Choroid plexus epithelial cell (primary cell): ENCODE measurements at regions not wholly inside any gene's neighbourhood (a gene's known extent, or its start where the extent isn't known, plus 50 kb on each side); places are given as distances from the start of the nearest gene placed in this dataset.

Experiments
- DNase-seq: peaks from one replicate; pipeline ENCODE4 v3.0.0-alpha.2; 2010; ENCODE audit warnings: low read depth
- H3K4me3 ChIP-seq: 2 replicates; pipeline ENCODE4 v1.5.1; 2011; ENCODE audit warnings: low read depth, mild to moderate bottlenecking, control low read depth, low read length, moderate library complexity
- TF ChIP-seq, protein P1 (sequence below): conservative IDR thresholded peaks from 2 replicates; pipeline ENCODE4 v1.5.1; 2011; ENCODE audit warnings: low read depth, mild to moderate bottlenecking, control low read depth, inconsistent platforms, low read length, moderate library complexity

DNA sequence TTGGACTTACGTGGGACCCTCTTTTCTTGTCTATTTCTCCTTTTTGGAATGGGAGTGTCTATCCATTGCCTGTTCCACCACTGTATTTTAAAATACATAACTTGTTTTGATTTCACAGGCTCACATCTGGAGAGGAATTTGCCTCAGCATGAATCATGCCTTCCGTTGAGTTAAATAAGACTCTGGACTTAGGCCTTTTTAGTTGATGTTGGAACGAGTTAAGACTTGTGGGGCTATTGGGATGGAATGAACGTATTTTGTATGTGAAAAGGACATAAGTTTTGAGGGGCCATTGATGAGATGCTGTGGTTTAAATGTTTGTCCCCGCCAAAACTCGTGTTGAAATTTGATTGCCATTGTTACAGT lies 66.2 kb downstream of the BEX3 start:
- DNase-seq, result peak; percentile 85
- TF ChIP-seq, protein P1, sequence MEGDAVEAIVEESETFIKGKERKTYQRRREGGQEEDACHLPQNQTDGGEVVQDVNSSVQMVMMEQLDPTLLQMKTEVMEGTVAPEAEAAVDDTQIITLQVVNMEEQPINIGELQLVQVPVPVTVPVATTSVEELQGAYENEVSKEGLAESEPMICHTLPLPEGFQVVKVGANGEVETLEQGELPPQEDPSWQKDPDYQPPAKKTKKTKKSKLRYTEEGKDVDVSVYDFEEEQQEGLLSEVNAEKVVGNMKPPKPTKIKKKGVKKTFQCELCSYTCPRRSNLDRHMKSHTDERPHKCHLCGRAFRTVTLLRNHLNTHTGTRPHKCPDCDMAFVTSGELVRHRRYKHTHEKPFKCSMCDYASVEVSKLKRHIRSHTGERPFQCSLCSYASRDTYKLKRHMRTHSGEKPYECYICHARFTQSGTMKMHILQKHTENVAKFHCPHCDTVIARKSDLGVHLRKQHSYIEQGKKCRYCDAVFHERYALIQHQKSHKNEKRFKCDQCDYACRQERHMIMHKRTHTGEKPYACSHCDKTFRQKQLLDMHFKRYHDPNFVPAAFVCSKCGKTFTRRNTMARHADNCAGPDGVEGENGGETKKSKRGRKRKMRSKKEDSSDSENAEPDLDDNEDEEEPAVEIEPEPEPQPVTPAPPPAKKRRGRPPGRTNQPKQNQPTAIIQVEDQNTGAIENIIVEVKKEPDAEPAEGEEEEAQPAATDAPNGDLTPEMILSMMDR, result no peak
- no peak overlapping the region for H3K4me3 ChIP-seq

DNA sequence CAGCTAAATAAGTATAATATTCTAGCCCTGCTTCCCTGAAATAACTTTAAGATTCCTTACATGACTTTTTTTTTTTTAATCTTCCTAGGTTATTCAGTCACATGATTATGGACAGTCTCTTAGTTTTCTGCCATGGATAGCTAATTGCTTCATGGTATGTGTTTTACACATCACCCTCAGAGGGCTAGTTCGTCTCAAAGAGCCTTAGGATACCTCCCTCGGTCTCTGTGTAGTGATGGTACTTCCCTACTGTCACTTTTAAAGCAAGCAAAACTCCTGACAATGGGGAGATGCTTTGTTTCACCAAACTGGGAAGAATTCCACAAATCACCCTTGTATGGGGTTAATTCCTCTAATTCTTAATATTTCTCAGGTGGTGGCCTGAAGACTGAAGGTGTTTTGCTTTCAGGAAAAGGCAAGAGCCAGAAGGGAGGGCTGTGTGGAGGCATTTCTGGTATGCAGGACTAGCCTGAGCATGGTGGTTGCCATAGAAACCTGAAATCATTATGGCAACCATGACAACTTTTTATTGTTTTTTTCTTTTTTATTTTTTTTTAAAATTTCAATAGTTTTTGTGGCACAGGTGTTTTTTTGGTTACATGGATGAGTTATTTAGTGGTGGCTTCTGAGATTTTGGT lies 70.4 kb downstream of the BEX3 start:
- no peak overlapping the region for H3K4me3 ChIP-seq
- DNase-seq, result peak; percentile 65

More for the DNA sequence above, 70.4 kb downstream of the BEX3 start:
- TF ChIP-seq, protein P1, result no peak
